ENCODE measurements at regions not wholly inside any gene's neighbourhood (a gene's known extent, or its start where the extent isn't known, plus 50 kb on each side); places are given as distances from the start of the nearest gene placed in this dataset.

- Histone ChIP-seq H3K4me3 (ENCODE audit: low read depth, low read length) (no peak overlapping the region), H3K9me3 (no peaks in the 10 kb centered on the region), H3K4me1 (no peaks in the 10 kb centered on the region), H3K36me3 (ENCODE audit: control insufficient read depth, insufficient read depth, low read length) (no peaks in the 10 kb centered on the region), H3K27me3 (replicated peaks; ENCODE audit: control insufficient read depth, insufficient read depth, low read length) (no peaks in the 10 kb centered on the region)
- H3K4me1 Mint-ChIP-seq (ENCODE audit: low read depth, unreplicated experiment): no peaks in the 10 kb centered on the region
- intact Hi-C loops (cut with micrococcal nuclease; ENCODE audit: unreplicated experiment): no loop called here
- BruUV-seq (replicated peaks): no TSS peak
- H3K9me3 Mint-ChIP-seq (ENCODE audit: unreplicated experiment): no peaks in the 10 kb centered on the region
- no peak for DNase-seq
- ChIA-PET POLR2A (no interaction called here), CTCF (no interaction called here)
- TF ChIP-seq CTCF (IDR thresholded peaks at IDR 0.05; ENCODE audit: insufficient read depth in 1 of 2, low read depth in 1 of 2, low read length in 1 of 2, severe bottlenecking in 1 of 2, unreplicated experiment in 1 of 2): no peak
- no peak overlapping the region for H3K27ac Mint-ChIP-seq (ENCODE audit: unreplicated experiment)
- H3K36me3 Mint-ChIP-seq (ENCODE audit: insufficient read depth, unreplicated experiment): no peaks in the 10 kb centered on the region
- H3K4me3 Mint-ChIP-seq (ENCODE audit: unreplicated experiment): no peak overlapping the region
- H3K27me3 Mint-ChIP-seq (ENCODE audit: insufficient read depth, unreplicated experiment): peaks cover 3% of the 10 kb centered on the region
These were observed 82.8 kb upstream of the ST6GALNAC5 start for GRCh38 chr1:76784502-76784901.

- Mint-ChIP-seq H3K9me3 (ENCODE audit: unreplicated experiment) (no peaks in the 10 kb centered on the region), H3K36me3 (ENCODE audit: insufficient read depth, unreplicated experiment) (no peaks in the 10 kb centered on the region), H3K27ac (ENCODE audit: unreplicated experiment) (no peak overlapping the region), H3K4me3 (ENCODE audit: unreplicated experiment) (no peak overlapping the region), H3K27me3 (ENCODE audit: insufficient read depth, unreplicated experiment) (peaks cover 3% of the 10 kb centered on the region), H3K4me1 (ENCODE audit: low read depth, unreplicated experiment) (no peaks in the 10 kb centered on the region)
- Histone ChIP-seq H3K4me3 (ENCODE audit: low read depth, low read length) (no peak overlapping the region), H3K27me3 (replicated peaks; ENCODE audit: control insufficient read depth, insufficient read depth, low read length) (no peaks in the 10 kb centered on the region), H3K9me3 (no peaks in the 10 kb centered on the region), H3K36me3 (ENCODE audit: control insufficient read depth, insufficient read depth, low read length) (no peaks in the 10 kb centered on the region), H3K4me1 (no peaks in the 10 kb centered on the region)
- CTCF ChIA-PET: no interaction called here
- no TSS peak for BruUV-seq (replicated peaks)
- TF ChIP-seq CTCF (IDR thresholded peaks at IDR 0.05; ENCODE audit: insufficient read depth in 1 of 2, low read depth in 1 of 2, low read length in 1 of 2, severe bottlenecking in 1 of 2, unreplicated experiment in 1 of 2): no peak
- DNase-seq: no peak
- intact Hi-C loops (cut with micrococcal nuclease; ENCODE audit: unreplicated experiment): no loop called here
- POLR2A ChIA-PET: no interaction called here
These were observed 81.1 kb upstream of the ST6GALNAC5 start for GRCh38 chr1:76786222-76786621.

- H3K9me3 Mint-ChIP-seq (ENCODE audit: unreplicated experiment): no peaks in the 10 kb centered on the region
- ChIA-PET POLR2A (no interaction called here), CTCF (no interaction called here)
- Histone ChIP-seq H3K27me3 (replicated peaks; ENCODE audit: control insufficient read depth, insufficient read depth, low read length) (no peaks in the 10 kb centered on the region), H3K9me3 (no peaks in the 10 kb centered on the region), H3K4me3 (ENCODE audit: low read depth, low read length) (no peak overlapping the region), H3K36me3 (ENCODE audit: control insufficient read depth, insufficient read depth, low read length) (no peaks in the 10 kb centered on the region), H3K4me1 (no peaks in the 10 kb centered on the region)
- H3K4me1 Mint-ChIP-seq (ENCODE audit: low read depth, unreplicated experiment): no peaks in the 10 kb centered on the region
- no peak overlapping the region for H3K27ac Mint-ChIP-seq (ENCODE audit: unreplicated experiment)
- DNase-seq: no peak
- BruUV-seq (replicated peaks): no TSS peak
- no peak for TF ChIP-seq CTCF (IDR thresholded peaks at IDR 0.05; ENCODE audit: insufficient read depth in 1 of 2, low read depth in 1 of 2, low read length in 1 of 2, severe bottlenecking in 1 of 2, unreplicated experiment in 1 of 2)
- H3K4me3 Mint-ChIP-seq (ENCODE audit: unreplicated experiment): no peak overlapping the region
- intact Hi-C loops (cut with micrococcal nuclease; ENCODE audit: unreplicated experiment): no loop called here
- H3K27me3 Mint-ChIP-seq (ENCODE audit: insufficient read depth, unreplicated experiment): peaks cover 9% of the 10 kb centered on the region
- H3K36me3 Mint-ChIP-seq (ENCODE audit: insufficient read depth, unreplicated experiment): no peaks in the 10 kb centered on the region
These were observed 73.7 kb upstream of the ST6GALNAC5 start for GRCh38 chr1:76793594-76793993.
